Thoracic aorta (tissue), 2 donors: ENCODE measurements at regions not wholly inside any gene's neighbourhood (a gene's known extent, or its start where the extent isn't known, plus 50 kb on each side); places are given as distances from the start of the nearest gene placed in this dataset.

Experiments used
- ATAC-seq: fragments of 150-250 bp; one replicate; pipeline ENCODE4 v1.8.0; 2017; ENCODE audit warnings: low read depth; ENCODE audit not compliant: insufficient number of reproducible peaks, low FRiP score
- DNase-seq: peaks from one replicate; pipeline ENCODE4 v3.0.0-alpha.2; 2020; ENCODE audit warnings: low spot score
- H3K27ac ChIP-seq, 2 donors: fragments of 200-600 bp; sonication (generic); 1 replicate in 1 of 2; 2 replicates in 1 of 2; pipeline ENCODE4 v1.5.1; 2016; ENCODE audit warnings: mild to moderate bottlenecking in 2 of 2, moderate library complexity in 2 of 2
- H3K27me3 ChIP-seq: fragments of 200-600 bp; sonication (generic); replicated peaks from 2 replicates; pipeline ENCODE4 v1.6.0; 2016; ENCODE audit warnings: mild to moderate bottlenecking; ENCODE audit not compliant: insufficient read depth
- H3K36me3 ChIP-seq: fragments of 200-600 bp; sonication (generic); one replicate; pipeline ENCODE4 v1.5.1; 2016
- H3K4me1 ChIP-seq, 2 donors: fragments of 200-600 bp; sonication (generic); 1 replicate in 1 of 2; 2 replicates in 1 of 2; pipeline versions ENCODE4 v1.5.1 to v1.6.0; 2016; ENCODE audit warnings: low read depth in 2 of 2, mild to moderate bottlenecking in 1 of 2; ENCODE audit not compliant: control insufficient read depth in 1 of 2
- H3K4me3 ChIP-seq: fragments of 200-600 bp; sonication (generic); 2 replicates; pipeline ENCODE4 v1.5.1; 2016; ENCODE audit warnings: mild to moderate bottlenecking
- H3K9me3 ChIP-seq: fragments of 200-600 bp; sonication (generic); 2 replicates; pipeline ENCODE4 v1.5.1; 2016
- TF ChIP-seq, protein P1 (sequence below): fragments of 200-600 bp; sonication (generic); IDR thresholded peaks from one replicate; pipeline ENCODE4 v1.5.1; 2019; ENCODE audit warnings: antibody characterized with exemption

DNA sequence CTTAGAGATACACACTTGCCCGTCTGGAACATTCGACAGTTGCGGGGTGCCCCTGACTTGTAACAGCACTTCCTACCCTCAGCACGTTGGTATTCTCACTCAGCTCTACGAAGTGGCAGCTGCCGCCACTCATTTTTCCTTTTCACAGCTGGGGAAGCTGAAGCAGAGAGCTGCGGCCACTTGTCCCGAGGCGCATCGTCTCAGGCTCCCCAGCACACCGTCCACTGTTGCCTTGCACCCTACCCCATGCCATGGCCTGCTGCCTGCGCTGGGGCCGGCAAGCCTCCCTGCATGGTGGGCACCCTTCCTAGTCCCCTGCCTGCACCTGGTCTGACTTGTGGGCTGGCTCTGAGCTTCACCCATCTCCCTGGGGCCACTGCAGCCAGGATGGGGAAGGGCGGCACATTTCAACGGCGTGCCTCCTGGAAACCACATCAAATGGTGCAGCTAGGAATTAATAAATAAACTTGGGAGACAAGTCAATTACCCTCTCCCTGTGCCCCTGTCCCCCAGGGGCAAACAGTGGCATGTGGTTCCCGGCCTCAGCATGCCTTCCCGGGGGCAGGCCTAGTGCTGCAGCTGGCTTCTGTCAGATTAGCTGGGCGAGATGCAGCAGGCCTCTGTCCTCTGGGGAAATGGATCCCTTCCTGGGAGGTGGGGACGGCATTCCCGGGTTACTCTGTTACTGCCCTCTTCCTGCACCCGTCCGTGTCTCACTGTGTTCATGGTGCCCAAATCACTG is 64.7 kb upstream of the HAAO start:
- H3K4me3 ChIP-seq = no peak overlapping the region
- DNase-seq (no peak), ATAC-seq (no peak)
- H3K4me1 ChIP-seq = peaks cover 4 to 36% of the 10 kb centered on the region in 2 donors
- no peaks in the 10 kb centered on the region for H3K36me3 ChIP-seq
- no peaks in the 10 kb centered on the region for H3K9me3 ChIP-seq
- TF ChIP-seq, protein P1, sequence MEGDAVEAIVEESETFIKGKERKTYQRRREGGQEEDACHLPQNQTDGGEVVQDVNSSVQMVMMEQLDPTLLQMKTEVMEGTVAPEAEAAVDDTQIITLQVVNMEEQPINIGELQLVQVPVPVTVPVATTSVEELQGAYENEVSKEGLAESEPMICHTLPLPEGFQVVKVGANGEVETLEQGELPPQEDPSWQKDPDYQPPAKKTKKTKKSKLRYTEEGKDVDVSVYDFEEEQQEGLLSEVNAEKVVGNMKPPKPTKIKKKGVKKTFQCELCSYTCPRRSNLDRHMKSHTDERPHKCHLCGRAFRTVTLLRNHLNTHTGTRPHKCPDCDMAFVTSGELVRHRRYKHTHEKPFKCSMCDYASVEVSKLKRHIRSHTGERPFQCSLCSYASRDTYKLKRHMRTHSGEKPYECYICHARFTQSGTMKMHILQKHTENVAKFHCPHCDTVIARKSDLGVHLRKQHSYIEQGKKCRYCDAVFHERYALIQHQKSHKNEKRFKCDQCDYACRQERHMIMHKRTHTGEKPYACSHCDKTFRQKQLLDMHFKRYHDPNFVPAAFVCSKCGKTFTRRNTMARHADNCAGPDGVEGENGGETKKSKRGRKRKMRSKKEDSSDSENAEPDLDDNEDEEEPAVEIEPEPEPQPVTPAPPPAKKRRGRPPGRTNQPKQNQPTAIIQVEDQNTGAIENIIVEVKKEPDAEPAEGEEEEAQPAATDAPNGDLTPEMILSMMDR = no peak
- no peaks in the 10 kb centered on the region for H3K27me3 ChIP-seq
- H3K27ac ChIP-seq = no peak overlapping the region

DNA sequence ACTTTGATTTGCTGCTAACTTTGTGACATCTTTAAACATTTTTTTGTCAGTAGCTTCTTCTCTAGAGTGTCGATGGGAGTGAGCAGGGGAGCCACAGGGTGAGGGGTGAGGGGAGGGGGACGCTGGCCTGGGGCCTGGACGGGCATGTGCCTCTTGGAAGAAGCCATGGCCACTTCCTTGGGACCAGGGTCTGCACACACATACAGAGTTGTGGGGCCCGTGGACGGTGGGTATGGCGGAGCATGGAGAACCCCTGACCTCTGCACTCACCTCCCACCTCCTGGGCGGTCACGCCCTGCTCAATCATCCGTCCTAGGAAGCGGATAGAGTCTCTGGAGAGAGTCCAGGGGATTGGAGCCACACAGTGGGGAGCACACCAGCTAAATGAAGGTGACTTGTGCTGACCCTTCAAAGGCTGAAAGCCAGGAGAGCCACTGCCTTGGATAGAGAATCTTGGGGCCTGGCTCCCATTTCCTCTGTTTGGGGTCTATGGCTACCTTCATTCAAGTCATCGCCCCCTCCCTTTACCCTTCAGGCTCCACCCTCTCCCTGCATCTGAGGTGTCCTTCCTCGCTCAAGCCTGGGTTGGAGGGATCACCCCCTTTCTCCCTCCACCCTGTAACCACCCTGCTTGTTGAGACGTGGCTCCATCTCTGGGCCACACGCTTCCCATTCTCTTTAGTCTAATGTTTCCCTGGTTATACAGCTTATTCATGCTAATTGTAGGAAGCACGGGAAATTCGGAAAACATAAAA is 63.9 kb upstream of the HAAO start:
- Histone ChIP-seq H3K36me3 (no peaks in the 10 kb centered on the region), H3K9me3 (no peaks in the 10 kb centered on the region), H3K27ac (no peak overlapping the region), H3K27me3 (no peaks in the 10 kb centered on the region), H3K4me1 (peaks cover 11 to 44% of the 10 kb centered on the region in 2 donors), H3K4me3 (no peak overlapping the region)
- TF ChIP-seq, protein P1 = no peak
- ATAC-seq = no peak
- no peak for DNase-seq

DNA sequence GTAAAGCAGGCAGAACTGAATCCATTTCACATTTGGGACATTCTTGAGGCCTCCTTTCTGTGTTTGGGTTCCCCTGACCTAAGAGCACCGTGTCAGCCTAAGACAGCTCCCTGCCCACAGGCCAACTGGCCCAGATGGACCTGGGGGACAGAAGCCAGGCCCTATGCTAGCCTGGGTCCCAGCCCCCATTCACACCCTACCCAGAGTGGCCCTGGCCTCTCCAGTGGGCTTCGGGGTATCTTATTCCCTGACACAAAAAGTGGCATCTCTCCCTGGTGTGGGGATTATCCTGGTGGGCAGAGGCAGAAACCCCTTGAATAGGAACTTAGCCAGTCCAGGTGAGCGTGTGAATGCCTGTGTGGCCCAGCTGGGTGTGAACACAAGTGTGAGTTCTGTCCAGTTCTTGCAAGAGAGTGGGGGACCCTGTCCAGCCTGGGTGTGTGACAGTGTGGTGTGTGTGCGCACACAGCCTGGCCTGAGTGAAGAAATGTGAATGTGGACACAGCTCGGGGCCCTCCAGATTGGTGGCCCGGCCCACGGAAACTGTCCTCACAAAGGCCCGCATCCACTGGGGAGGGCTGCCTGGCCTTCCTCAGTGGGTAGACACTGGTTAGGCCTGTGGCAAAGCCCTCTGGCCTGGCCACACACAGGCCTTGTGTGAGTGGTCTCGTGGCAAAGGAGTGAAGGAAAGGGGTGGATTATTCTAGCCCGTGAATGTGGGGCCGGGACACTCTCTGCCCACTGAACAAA is 63.0 kb upstream of the HAAO start:
- TF ChIP-seq, protein P1 = no peak
- H3K27ac ChIP-seq = peak overlapping the region in 1 of 2 donors; percentile 81
- no peak for DNase-seq
- no peaks in the 10 kb centered on the region for H3K9me3 ChIP-seq
- H3K4me1 ChIP-seq = peaks cover 11 to 48% of the 10 kb centered on the region in 2 donors
- no peak overlapping the region for H3K4me3 ChIP-seq
- no peaks in the 10 kb centered on the region for H3K36me3 ChIP-seq
- no peaks in the 10 kb centered on the region for H3K27me3 ChIP-seq
- ATAC-seq = no peak

DNA sequence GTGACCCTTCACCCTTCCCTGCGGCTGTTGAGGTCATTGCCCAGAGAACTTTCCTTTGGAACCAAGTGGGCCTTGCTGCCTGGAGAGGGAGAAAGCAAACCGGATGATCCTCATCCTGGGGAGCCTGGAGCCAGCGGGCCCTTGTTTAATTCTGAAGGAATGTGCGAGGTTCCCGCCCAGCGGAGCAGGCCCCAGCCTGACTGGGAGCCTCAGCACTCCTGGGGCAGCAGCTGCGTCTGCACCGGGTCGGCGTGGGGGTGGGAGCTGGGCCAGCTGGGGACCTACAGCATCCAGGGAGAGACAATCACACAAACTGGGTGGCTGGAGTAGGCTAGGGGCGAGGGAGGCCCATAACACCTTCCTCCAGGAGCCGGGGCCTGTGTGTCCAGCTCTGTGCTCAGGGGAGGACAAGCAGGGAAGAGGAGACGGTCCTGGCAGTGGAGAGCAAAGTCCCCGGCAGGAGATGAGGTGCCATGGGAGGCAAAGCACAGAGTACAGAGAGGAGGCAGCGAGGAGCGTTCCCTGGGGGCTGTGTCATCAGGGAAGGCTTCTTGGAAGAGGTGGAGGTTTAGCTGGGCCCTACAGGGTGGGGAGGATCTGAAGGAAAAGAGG is 61.9 kb upstream of the HAAO start:
- Histone ChIP-seq H3K27me3 (no peaks in the 10 kb centered on the region), H3K4me3 (no peak overlapping the region), H3K4me1 (peaks cover 11 to 41% of the 10 kb centered on the region in 2 donors), H3K9me3 (no peaks in the 10 kb centered on the region), H3K36me3 (no peaks in the 10 kb centered on the region), H3K27ac (peak overlapping the region; percentile 63 to 81)
- ATAC-seq = no peak
- DNase-seq = no peak
- TF ChIP-seq, protein P1 = no peak
